Activated T-cell treated with anti-CD3 and anti-CD28 coated beads for 4 hours (primary cell): ENCODE measurements at regions not wholly inside any gene's neighbourhood (a gene's known extent, or its start where the extent isn't known, plus 50 kb on each side); places are given as distances from the start of the nearest gene placed in this dataset.

ENCODE experiments used
- DNase-seq: peaks from one replicate; pipeline ENCODE4 v3.0.0-alpha.2; 2020

DNA sequence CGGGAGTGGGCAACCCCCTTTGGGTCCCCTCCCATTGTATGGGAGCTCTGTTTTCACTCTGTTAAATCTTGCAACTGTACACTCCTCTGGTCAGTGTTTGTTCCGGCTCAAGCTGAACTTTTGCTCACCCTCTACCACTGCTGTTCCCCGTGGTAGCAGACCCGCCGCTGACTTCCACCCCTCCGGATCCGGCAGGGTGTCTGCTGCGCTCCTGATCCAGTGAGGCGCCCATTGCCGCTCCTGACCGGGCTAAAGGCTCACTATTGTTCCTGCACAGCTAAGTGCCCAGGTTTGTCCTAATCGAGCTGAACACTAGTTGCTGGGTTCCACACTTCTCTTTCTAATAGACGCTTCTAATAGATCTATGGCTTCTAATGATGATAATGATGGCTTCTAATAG lies 488.6 kb downstream of the MRPL39 start:
- no peak for DNase-seq

DNA sequence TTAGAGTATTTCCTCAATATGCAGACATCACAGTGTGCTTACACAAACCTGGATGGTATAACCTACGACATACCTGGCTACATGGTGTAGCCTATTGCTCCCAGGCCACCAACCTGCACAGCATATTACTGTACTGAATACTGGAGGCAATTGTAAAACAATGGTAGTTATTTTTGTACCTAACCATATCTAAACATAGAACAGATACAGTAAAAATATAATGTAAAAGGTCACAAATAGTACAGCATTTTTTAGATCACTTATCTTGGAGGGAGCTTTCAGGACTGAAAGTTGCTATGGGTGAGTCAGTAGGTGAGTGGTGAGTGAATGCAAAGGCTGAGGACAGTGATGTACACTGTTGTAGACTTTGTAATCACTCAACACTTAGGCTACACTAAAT lies 492.3 kb downstream of the MRPL39 start:
- DNase-seq, result no peak

DNA sequence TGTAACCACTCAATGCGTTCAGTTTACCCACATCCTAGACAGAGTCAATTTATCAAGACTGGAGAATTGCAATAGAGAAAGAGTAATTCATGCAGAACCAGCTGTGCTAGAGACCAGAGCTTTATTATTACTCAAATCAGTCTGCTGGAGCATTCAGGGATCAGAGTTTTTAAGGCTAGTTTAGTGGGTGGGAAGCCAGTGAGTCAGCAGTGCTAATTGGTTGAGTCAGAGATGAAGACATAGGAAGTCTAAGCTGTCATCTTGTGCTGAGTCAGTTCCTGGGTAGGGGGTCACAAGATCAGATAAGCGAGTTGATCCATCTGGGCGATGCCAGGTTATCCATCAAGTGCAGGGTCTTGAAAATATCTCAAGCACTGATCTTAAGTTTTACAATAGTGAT lies 499.6 kb downstream of the MRPL39 start:
- DNase-seq, result no peak

DNA sequence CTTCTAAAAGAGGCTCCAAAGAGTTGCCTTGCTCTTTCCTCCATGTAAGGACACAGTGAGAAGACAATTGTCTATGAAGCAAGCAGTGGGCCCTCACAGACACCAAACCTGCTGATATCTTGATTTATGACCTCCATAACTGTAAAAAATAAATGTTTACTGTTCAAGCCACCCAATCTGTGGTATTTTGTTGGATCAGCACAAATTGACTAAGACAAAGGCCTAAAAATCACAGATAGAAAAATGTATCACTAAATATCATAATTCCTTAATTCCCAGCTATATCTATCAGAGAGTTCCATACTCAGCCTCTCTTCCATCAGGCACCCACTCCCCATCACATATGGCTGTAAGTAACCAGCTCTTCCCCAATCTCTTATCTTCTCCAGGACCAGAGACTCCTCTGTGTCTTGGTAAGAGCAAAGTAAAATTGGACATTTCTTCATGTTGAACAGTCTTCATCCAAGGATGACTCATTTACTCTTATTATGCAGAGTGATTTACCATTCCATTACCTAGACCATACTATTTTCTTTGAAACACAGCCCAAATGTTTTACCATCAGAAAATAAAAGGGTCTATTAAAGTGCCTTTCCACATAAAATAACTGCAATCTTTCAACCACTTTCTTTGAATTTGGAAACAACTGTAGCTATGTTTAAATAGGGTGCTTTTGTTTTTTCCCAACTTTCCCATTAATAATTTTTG lies 503.6 kb downstream of the MRPL39 start:
- DNase-seq, result no peak

DNA sequence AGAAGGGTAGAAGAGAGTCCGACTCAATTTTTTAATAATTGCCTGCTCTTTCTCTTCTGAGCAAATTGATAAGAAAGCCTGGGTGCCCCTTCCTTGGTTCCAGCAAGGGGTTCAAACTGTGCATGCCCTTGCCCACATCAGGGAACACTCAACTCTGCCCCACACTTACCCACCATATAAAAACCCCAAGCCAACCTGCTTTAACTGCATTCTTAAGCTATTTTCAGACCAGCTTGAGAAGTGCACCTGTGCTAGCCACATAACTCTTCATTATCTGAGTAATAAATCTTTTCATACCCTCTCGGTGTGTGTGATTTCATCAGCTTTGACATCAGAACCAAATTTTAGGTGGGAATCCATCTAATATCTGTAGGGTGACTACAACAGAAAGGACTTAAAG lies 509.6 kb downstream of the MRPL39 start:
- no peak for DNase-seq

DNA sequence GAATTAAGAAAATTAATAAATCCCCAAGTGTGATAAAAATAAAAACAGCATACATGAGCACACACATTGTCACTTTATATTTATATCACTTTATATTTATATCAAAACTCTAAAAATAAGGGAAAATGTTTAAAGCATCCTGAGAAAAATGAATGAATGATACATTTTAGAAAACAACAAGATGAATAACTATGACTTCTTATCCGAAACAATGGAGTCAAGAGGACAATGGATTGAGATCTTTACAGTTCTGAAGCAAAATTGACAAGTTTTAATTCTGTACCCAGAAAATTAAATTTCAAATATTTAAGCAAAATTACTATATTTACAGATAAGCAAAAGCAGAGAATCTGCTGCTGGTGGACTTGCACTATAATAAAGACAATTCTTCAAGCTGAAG lies 512.6 kb downstream of the MRPL39 start:
- DNase-seq, result no peak

DNA sequence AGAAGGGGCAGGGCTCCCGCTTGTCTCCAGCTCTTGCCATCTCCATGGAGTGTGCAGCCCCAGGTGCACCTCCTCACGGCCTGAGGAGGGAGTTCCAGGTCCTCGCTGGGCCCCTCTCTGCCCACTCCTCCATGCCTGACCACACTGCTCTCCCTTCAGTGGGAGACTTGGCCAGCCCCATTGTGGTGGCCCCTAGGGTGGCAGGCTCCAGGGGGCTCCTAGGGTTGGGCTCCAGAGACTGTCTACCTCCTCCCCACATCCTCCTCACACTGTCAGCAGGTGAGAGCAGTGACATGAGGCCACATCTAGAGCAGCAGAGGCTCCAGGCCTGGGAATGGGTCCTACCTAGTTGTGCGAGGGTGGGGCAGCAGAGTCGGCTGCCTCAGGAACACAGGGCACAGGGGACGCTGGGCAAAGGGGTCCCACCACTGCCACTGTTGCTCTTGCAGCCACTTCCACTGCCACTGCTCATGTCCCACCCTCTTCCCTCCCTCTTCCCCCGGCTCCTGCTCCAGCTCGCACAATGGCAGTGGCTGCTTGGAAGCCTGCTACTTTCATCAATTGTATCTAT lies 514.8 kb downstream of the MRPL39 start:
- no peak for DNase-seq

DNA sequence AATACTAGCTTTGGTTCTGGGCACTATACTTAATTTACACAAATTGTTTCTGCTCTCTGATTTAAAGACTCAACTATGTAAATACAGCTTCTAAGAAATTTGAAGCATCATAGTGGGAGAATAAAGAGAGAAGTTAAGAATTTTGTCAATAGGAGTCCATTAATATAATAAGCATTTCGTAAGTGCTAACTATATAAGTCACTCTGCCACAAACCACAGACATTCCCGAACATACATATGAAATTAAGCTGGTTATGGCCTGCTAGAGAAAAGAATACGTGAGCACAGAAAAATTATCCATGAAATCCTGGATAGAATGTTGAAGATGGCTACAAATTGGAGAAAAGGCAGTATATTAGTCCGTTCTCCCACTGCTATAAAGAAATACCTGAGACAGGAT lies 526.2 kb downstream of the MRPL39 start:
- no peak for DNase-seq

DNA sequence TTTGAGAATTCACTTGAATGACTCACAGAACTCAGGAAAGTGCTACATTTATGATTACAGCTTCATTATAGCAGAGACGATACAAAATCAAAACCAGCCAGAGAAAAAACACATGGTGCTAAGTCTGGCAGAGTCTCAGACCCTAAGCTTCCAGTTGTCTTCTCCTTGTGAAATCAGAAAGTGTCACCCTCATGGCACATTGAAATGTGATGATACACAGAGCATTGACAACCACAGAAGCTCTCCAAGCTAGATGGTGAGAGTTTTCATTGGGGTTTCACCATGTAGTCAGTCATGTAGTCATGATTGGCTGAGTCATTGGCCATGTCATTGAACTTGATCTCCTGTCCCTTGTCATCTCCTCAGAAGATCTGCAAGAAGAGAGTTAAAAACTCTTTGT lies 526.6 kb downstream of the MRPL39 start:
- no peak for DNase-seq

DNA sequence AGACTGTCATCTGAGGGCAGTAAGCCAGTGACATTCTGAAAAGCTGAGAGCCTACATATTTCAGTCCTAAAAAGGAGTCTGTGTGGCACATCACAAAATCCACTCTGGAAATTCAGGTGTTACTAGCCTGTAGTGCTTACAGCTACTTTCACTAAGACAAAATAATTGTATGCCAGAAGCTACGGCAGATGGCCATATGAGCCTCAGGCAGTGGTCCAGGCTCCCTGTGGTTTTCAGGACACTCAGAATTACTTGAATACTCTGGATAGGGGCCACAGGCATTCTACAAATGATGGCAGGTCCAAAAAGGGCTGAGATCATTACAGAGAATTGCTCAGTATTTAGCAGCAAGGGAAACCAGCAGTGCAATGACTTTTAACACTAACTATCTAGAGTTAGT lies 527.1 kb downstream of the MRPL39 start:
- no peak for DNase-seq

DNA sequence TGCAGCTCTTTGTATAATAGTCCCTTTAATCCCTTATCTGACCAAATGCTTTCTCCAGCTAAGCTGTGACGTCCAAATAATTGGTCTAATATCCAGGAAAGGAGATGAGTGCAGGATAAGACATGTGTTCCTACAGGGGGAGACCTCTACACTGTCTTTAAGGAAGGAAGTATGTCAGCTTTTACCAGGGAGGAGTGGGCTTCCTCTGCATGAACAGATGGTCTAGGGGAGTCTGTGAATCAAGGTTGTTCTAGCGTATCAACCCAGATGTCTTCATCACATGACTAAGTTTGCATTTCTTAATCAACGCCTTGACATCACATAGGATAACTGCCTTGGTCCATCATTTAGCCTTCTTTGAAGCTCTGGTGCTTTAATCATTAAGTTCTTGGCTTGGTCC lies 528.2 kb downstream of the MRPL39 start:
- DNase-seq, result no peak

DNA sequence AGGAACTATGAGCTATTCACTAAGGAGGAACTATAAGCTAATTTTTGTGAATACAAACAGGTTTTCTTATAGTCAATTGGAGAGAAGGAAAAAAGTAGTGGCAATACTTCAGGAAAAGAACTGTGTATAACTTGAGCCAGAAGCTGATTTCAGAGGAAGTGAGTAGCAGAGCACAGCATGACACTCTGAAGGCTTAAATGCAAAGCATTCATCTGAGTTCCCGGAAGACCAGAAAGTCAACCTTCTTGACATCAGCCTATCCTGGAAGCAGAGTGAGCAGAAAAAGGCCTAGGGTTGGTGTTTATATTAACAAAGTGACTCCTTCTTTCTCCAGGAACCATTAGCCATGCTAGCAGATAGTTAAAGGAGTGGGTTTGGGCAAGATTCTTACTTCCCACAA lies 545.2 kb downstream of the MRPL39 start:
- DNase-seq, result no peak

DNA sequence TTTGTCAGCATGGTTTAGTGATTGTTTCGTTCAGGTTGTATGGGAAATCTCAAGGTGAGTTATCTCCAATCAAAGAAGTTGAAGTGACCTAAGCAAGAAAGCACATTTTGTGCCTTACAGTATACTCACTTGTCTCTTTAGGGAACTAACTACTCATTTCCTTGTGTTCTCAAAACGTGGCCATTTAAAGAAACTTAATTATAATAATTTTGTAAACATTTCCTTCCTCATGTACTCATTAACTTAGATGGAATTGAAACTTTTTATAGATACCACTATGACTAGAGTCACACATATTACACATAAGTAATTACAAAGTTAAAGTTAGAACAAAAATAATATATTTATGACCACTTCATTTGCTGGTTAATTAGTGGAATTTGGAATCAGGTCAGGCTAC lies 552.6 kb downstream of the MRPL39 start:
- DNase-seq, result no peak

DNA sequence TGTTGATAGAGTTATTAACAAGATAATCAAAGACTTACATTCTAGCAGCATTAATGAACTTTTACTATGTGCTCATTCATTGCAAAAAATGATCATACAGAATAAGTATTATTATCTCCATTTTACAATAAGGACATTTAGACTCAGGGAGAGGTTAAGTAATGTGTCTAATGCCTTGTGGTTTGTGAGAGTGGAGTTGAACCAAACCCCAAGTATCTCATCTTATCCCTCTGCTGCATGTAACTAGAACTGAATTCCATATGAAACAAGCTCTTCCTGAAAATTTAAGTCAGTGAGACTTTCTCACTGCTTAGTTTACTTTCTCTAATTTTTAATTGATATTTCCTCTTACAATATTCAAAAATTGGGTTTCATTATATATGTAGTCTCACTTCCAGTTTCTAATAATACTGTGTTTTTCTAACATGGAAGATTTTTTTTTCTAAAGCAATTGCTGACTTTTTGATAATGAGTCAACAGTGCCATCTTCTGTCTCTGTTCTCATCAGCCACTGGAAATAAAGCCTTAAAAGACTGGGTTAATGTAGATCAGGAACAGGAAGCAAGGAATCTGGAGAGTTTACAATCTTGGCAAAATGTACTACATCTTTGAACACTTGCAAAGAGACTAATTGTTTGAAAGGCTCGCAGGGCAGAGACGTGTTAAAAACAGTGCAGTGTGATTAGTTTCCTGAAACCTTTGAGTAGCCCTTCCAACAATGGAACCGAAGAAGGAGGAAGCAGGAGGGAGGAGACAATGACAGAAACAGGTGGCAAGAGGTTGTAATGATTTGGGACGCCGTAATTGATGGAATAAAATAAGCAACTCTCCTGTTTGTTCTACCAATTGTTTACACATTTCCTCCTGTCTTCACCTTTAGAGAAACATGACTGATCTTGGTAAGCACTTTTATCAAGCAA lies 567.6 kb downstream of the MRPL39 start:
- DNase-seq, result no peak

DNA sequence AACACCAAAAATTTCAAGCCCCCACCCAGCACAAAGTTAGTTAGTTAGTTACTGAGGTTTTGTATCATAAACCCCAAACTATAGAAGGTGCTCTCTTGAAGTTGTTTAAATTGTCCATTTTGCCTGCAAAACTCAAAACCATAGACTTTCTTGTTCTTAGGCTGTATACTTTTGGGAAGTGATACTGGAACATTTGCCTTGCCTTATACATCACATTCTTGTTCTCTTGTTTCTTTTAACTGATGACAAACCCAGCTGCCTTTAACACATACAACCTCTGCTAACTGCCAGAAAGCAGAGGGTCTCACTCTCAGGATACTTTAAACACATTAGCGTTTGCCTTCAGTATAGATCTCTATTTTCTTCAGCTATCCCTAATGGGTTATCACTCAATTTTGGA lies 570.5 kb downstream of the MRPL39 start:
- no peak for DNase-seq

DNA sequence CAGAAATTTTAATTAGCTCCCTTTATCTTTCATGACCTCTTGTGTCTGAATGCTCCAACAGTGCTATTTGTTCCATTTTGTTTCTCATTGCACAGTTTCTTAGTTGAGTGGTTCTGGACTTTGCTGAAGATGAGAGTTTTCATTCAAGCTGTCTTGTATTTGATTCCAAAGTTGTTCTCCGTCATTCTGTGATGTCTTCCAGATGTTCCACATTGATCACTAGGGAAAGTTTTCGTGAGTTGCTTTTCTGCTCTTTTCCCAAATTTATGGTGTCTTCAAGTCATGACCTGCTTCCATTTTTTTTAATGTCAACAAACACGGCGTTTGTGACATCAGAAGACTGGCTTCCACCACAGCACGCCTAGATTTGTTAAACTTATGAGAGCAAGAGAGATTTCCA lies 575.5 kb downstream of the MRPL39 start:
- DNase-seq, result no peak

DNA sequence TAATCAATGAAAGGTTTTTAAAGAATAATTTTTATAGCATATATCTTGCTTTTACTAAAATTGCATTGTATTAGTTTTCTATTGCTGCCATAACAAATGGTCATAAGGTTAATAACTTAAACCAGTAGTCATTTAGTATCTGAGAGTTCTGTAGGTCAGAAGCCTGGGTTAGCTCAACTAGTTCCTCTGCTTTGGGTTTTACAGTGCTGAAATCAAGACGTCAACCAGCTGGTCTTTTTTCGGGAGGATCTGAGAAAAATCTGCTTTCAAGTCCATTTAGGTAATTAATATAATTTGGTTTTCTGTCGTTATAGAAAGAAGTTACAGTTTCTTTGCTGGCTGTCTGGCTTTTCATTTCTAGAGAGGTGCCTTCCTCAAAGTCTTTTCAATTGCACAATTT lies 577.7 kb downstream of the MRPL39 start:
- no peak for DNase-seq

DNA sequence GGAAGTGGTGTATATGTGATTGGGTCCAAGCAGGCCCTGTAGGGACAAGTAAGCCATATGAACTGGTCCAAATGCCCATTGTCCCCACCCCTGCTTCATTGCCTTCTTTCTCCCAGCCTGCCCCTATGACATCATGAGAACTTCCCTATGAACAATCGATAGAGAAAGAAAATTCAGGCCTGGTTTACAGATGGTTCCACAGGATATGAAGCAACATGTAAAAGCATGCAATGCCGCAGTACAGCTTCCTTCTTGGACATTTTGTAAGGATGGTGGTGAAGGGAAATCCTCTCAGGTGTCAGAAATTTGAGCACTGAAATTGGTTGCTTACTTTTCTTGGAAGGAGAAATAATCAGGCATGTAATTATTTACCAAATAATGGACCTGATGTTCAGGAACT lies 581.7 kb downstream of the MRPL39 start:
- no peak for DNase-seq

DNA sequence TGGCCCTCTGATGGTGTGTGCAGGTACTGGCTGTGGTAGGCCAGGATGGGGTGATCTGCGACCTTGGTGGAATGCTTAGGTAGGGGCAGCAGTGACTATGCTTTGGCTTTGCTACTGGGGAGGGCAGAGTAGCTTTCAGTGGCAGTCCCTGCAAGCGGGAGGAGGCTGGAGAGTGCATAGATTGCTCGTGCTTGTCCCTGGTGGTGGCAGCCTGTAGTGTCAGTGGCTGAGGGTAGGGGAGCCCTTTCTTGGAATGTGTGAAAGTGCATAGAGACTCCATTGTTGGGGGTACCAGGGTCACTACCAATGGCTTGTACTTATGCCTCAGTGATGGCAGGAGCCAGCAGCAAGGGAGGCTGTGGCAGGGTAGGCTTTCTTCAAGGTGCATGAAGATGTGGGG lies 582.6 kb downstream of the MRPL39 start:
- DNase-seq, result no peak

DNA sequence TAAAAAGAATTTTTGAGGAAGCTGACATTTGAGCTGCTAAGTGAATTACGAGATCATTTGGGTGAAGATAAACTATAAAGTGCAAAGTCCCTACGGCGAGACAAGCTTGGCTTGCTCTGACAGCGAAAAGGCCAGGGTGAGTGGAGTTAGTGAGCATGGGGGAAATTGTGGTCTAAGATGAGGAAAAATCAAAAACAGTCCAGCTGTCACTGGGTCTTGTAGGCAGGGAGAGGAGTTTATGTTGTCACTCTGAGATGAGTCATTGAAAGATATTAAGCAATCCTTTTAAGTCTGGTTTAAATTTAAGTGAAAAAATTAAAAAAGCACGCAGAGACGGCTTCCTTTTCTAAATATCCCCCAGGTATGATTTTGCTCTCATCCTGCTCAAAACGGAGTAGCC lies 601.9 kb downstream of the MRPL39 start:
- DNase-seq, result no peak

DNA sequence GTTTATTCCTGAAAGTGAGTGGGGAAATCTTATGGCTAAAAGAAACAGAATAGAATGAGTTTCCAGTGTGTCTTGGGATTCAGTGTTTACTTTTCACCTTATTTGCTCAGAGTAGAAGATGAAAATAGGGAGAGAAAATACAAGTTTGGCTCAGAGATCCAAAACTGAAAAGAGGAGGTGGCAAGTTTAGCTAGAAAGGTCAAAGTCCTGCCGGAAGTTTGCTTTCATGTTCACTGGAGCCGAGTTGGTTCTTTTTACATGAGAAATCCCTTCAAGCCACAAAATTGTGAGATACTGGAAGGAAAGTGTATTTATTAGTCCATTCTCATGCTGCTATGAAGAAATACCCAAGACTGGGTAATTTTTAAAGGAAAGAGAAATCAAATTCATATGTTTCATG lies 604.6 kb downstream of the MRPL39 start:
- DNase-seq, result no peak

DNA sequence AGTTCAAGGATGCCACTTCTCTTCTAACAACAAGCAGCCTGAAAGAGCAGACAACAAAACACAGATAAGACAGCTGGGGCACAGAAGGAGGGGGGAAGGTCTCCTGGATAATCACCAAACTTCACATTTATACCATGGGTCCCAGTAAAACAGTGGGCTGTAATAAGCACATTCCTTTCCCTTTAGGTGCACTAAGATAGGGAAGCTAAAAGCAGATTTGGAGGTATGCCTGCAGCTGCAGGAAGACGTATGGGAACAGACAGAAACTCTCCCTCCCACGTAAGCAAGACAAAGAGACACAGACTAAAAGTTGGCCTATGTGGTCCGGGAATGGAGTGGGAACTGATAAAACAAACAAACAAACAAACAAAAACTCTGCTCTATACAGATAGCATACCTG lies 612.1 kb downstream of the MRPL39 start:
- DNase-seq, result no peak

DNA sequence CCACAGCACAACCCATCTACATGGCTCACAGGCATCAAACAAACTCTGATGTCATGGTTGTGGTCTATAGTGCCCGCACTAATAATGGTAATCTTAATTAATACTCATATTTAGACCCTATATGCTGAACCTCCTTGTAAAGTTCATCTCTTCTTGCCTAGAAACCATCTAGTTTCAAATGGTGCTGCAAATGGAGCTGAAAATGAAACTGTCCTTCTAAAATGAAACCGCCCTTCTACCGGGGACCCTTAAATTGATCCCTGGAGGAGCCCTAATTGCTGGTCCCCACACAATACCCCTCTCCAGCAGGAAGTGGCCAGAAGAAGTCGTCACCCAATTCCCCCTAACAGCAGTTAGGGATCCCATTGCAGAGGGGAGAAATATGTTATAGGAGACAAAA lies 612.6 kb downstream of the MRPL39 start:
- DNase-seq, result no peak

DNA sequence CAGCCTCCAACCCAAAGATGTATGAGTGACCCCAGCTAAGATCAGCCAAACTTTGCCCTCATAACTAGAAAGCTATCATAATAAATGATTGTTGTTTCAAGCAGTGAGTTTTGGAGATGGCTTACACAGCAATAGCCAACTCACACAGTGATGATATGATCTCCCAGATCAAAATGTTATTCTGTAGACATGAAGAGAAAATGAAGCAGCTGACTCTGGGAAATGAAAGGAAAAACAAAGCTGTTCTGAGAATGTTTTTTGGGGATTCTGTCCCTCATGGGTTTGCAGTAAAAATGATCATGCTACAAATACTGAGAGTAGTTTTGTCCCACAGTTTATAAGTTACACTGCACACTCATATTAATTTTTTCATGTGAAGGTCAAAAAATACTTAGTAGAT lies 617.8 kb downstream of the MRPL39 start:
- DNase-seq, result no peak
